ACC112 (cell line): ENCODE measurements at regions not wholly inside any gene's neighbourhood (a gene's known extent, or its start where the extent isn't known, plus 50 kb on each side); places are given as distances from the start of the nearest gene placed in this dataset.

Experiments used
- H2AFZ ChIP-seq: fragments of 200-600 bp; sonication (generic); one replicate; pipeline ENCODE4 v1.6.0; 2017; ENCODE audit warnings: antibody characterized with exemption, low read length; ENCODE audit not compliant: unreplicated experiment
- H3K27ac ChIP-seq: fragments of 200-600 bp; sonication (generic); 2 replicates; pipeline ENCODE4 v1.5.1; 2014; ENCODE audit warnings: low read depth, mild to moderate bottlenecking, antibody characterized with exemption, low read length, moderate library complexity
- H3K27me3 ChIP-seq: fragments of 200-600 bp; sonication (generic); 2 replicates; pipeline ENCODE4 v1.6.1; 2014; ENCODE audit warnings: mild to moderate bottlenecking, antibody characterized with exemption, low read length, moderate library complexity, mixed read lengths; ENCODE audit not compliant: insufficient read depth
- H3K36me3 ChIP-seq: fragments of 200-600 bp; sonication (generic); 2 replicates; pipeline ENCODE4 v1.6.1; 2016; ENCODE audit warnings: mild to moderate bottlenecking, antibody characterized with exemption, low read length, moderate library complexity, mixed read lengths; ENCODE audit not compliant: insufficient read depth
- H3K4me1 ChIP-seq: fragments of 200-600 bp; sonication (generic); one replicate; pipeline ENCODE4 v1.6.1; 2016; ENCODE audit warnings: low read length, mixed read lengths; ENCODE audit not compliant: insufficient read depth, unreplicated experiment, control insufficient read depth
- H3K4me3 ChIP-seq: fragments of 200-600 bp; sonication (generic); 2 replicates; pipeline ENCODE4 v1.5.1; 2014; ENCODE audit warnings: mild to moderate bottlenecking, low read depth, low read length
- H3K79me2 ChIP-seq: fragments of 200-600 bp; sonication (generic); one replicate; pipeline ENCODE4 v1.6.0; 2016; ENCODE audit warnings: low read length; ENCODE audit not compliant: control insufficient read depth, unreplicated experiment, insufficient read depth

DNA sequence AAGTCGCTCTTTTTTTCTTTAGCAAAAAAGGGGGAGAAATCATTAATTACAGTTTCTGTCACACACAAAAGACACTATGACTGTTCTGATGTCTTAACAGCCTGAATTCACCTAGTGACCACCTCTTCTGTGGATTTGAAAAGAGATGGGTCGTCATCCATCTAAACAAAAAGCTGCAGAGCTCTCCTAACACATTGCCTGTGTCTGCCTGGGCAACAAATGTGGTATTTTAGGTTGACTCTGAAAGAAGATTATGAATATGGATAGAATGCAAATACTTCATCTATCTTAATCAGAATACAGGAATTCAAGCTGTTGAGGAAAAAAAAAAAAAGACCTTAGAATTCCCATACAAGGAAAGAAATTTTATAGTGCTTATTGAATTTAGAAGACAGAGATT lies 304.4 kb upstream of the ADGRL2 start:
- no peak overlapping the region for H2AFZ ChIP-seq
- no peak overlapping the region for H3K27ac ChIP-seq
- H3K27me3 ChIP-seq, result no peaks in the 10 kb centered on the region
- H3K4me3 ChIP-seq, result no peak overlapping the region
- no peaks in the 10 kb centered on the region for H3K36me3 ChIP-seq
- no peaks in the 10 kb centered on the region for H3K79me2 ChIP-seq
- no peaks in the 10 kb centered on the region for H3K4me1 ChIP-seq

DNA sequence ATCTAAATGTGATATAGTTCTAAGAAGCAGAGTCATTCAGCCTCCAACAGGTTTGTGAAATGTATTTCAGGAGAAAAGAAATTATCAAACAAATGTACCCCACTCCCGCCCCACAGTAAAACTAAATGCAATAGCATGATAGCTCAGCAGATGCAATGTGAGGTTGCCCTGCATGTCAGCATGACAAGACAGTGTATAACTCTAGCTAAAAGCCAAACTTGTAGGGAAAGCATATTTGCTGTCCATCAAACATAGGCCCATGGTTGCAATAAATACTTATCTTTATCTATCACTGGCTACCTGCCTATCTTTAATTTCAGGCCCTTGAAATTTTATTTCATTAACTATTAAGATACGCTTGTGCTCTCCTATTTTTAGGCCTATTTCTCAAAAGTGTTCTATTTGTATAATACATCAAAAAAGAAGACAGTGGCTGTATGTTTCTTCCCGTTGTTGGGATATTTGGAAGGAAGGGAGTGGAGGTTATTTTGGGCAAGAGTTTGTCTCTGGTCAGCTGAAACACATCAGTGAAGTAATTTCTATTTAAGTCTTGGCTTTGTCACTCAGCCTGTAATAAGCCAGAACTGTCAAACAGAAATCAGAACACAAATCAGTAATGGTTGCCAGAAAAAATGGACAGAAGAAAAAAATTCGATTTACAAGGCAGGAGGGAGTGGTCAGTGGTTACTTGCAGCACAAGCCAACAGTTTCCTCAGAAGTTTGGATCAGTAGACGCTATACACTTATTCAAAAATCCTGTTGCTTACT lies 307.4 kb upstream of the ADGRL2 start:
- no peak overlapping the region for H3K4me3 ChIP-seq
- no peaks in the 10 kb centered on the region for H3K79me2 ChIP-seq
- H3K27me3 ChIP-seq, result no peaks in the 10 kb centered on the region
- no peak overlapping the region for H3K27ac ChIP-seq
- no peaks in the 10 kb centered on the region for H3K4me1 ChIP-seq
- no peak overlapping the region for H2AFZ ChIP-seq
- no peaks in the 10 kb centered on the region for H3K36me3 ChIP-seq

DNA sequence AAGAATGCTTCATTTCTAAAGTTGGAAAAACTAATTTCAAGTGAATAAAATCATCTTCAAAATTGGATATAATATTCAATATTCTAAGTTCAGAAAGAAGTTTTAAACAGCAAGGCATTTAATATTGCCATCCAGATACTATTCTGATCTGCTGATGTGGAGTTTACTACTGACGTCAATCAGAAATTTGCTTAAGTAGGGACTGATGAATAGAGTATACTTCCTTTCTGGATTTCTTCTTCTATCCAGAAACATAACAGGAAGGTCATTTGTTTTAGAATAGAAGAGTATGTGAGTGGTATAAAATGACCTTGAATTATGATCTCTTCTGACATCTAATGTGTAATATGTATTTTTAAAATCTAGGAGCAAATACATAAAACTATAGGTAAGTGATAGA lies 308.1 kb upstream of the ADGRL2 start:
- H3K79me2 ChIP-seq, result no peaks in the 10 kb centered on the region
- no peaks in the 10 kb centered on the region for H3K27me3 ChIP-seq
- H3K4me1 ChIP-seq, result no peaks in the 10 kb centered on the region
- no peaks in the 10 kb centered on the region for H3K36me3 ChIP-seq
- H3K4me3 ChIP-seq, result no peak overlapping the region
- H3K27ac ChIP-seq, result no peak overlapping the region
- H2AFZ ChIP-seq, result no peak overlapping the region

DNA sequence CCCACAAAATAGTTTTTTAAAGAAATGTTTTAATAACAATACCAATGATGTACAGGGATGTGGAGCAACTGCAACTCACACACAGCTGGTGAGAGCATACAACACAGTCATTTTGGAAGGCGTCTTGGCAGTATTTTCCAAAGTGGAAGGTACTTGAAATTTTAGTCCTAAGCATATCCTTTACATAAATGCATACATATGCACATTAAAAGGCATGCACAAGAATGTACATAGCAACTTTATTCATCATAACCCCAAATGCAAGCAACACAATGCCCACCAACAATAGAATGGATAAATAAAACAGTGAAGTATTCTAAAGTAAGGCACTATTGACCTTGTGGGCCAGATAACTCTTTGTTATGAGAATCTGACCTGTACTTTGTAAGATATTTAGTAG lies 310.1 kb upstream of the ADGRL2 start:
- H3K27me3 ChIP-seq, result no peaks in the 10 kb centered on the region
- no peak overlapping the region for H3K4me3 ChIP-seq
- H3K27ac ChIP-seq, result no peak overlapping the region
- H3K79me2 ChIP-seq, result no peaks in the 10 kb centered on the region
- no peaks in the 10 kb centered on the region for H3K36me3 ChIP-seq
- no peaks in the 10 kb centered on the region for H3K4me1 ChIP-seq
- H2AFZ ChIP-seq, result no peak overlapping the region

DNA sequence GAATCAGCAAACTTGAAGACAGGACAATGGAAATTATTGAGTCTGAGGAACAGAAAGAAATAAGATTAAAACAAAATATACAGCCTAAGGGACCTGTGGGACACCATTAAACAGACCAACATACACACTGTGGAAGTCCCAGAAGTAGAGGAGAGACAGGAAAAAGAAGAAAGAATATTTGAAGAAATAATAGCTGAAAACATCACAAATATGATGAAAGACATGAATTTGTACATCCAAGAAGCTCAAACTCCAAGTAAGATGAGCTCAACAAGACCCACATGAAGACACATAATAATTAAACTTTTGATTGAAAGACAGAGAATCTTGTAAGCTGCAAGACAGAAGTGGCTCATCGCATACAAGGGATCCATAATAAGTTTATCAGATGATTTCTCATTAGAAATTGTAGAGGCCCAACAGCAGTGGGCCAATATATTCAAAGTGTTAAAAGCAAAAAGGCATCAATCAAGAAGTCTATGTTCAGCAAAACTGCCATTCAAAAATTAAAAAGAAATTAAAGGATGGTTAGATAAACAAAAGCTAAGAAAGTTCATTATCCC lies 311.3 kb upstream of the ADGRL2 start:
- no peak overlapping the region for H2AFZ ChIP-seq
- no peak overlapping the region for H3K4me3 ChIP-seq
- no peaks in the 10 kb centered on the region for H3K36me3 ChIP-seq
- no peak overlapping the region for H3K27ac ChIP-seq
- no peaks in the 10 kb centered on the region for H3K4me1 ChIP-seq
- H3K27me3 ChIP-seq, result no peaks in the 10 kb centered on the region
- no peaks in the 10 kb centered on the region for H3K79me2 ChIP-seq

DNA sequence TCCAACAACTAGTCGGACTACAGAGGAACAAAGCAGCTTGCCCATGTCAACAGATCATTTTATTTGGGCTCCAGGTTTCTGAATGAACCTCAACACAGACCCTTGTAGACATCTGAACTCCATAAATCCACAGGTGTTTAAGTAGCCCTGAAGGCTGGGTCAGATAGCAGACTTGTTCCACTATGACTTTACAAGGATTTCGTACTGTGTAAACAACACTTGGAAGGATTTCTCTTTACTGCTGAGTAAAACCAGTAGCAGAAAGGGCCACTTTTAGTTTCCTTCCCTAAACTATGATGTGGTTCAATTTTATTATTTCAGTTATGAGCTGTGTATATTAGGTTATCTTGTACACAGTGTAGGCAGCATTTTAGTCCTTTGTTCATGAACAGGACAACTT lies 316.4 kb upstream of the ADGRL2 start:
- Histone ChIP-seq H3K27ac (no peak overlapping the region), H3K27me3 (no peaks in the 10 kb centered on the region), H3K4me3 (no peak overlapping the region), H3K36me3 (no peaks in the 10 kb centered on the region), H3K79me2 (no peaks in the 10 kb centered on the region), H2AFZ (no peak overlapping the region), H3K4me1 (no peaks in the 10 kb centered on the region)

DNA sequence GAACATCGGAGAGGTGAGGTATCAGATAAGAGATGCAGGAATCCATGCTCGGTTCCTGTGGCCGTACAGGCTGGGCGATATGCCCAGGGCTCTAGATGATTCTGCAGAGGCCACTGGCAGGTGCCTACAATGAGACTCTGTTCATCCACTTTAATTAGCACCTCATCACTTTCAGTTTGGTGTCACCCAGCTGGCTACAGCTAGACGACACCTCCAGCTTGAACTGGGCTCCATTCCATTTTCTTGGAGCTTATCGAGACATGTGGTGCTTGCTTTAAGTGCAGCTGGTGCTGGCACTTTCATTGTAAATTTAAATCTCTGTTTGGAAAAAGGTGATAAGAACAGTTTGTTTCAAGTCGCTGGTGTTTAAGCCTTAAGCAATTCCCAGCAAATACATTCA lies 322.5 kb upstream of the ADGRL2 start:
- Histone ChIP-seq H3K4me3 (peak overlapping the region; percentile 68), H3K36me3 (no peaks in the 10 kb centered on the region), H3K27ac (no peak overlapping the region), H3K79me2 (no peaks in the 10 kb centered on the region), H3K27me3 (no peaks in the 10 kb centered on the region), H3K4me1 (peaks cover 10% of the 10 kb centered on the region), H2AFZ (peak overlapping the region; percentile 74)

DNA sequence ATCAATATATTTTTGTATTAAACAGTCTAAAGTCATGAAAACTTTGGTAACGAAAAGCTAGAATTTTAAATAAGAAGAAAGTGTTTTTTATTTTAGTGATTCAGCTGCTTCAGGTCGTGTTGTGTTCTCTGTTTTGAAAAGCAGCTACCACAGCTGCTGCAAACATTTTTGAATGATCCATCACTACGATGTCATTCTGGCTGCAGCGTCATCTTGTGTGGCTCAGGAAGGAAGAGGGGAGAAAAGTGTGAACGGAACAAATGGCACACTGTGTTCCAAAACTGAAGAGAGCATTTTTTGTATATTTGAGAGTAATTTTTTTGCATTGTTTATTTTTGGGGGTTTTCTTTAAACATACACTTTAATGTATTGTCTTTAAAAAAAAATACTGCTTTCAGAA lies 323.0 kb upstream of the ADGRL2 start:
- no peaks in the 10 kb centered on the region for H3K79me2 ChIP-seq
- H3K27ac ChIP-seq, result no peak overlapping the region
- H2AFZ ChIP-seq, result peak overlapping the region; percentile 74
- H3K27me3 ChIP-seq, result no peaks in the 10 kb centered on the region
- H3K4me1 ChIP-seq, result peaks cover 10% of the 10 kb centered on the region
- peak overlapping the region; percentile 68 for H3K4me3 ChIP-seq
- H3K36me3 ChIP-seq, result no peaks in the 10 kb centered on the region

DNA sequence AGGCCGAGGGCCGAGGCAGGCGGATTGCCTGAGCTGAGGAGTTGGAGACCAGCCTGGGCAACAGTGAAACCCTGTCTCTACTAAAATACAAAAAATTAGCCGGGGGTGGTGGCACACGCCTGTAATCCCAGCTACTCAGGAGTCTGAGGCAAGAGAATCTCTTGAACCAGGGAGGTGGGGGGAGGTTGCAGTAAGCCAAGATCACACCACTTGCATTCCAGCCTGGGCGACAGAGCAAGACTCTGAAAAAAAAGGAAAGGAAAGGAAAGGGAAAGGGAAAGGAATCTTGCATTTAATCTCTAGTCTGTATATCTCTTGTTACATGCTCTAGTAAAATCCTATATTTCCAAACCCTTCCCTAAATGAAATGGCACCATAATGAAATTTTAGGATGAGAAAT lies 328.3 kb upstream of the ADGRL2 start:
- no peak overlapping the region for H3K27ac ChIP-seq
- H3K27me3 ChIP-seq, result no peaks in the 10 kb centered on the region
- H3K79me2 ChIP-seq, result no peaks in the 10 kb centered on the region
- H2AFZ ChIP-seq, result no peak overlapping the region
- H3K4me3 ChIP-seq, result no peak overlapping the region
- no peaks in the 10 kb centered on the region for H3K36me3 ChIP-seq
- H3K4me1 ChIP-seq, result no peaks in the 10 kb centered on the region

DNA sequence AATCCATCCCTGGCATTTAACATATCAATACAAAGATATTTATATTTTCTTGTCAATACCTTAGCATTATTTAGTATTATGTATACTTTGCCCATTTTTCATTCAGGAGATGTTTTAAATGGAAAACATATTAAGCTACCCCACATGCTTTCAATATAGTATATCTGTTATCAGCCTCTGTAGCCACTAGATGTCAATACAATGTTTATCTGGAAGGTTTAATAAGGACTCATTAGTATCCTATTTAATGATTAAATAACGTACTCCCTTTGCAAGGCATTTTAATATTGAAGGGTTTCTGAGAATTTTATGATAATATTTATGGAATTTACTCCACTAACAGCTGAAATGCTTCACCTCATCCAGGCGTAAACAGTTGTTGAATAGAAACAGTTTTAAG lies 329.5 kb upstream of the ADGRL2 start:
- Histone ChIP-seq H3K4me3 (no peak overlapping the region), H3K36me3 (no peaks in the 10 kb centered on the region), H3K79me2 (no peaks in the 10 kb centered on the region), H3K4me1 (no peaks in the 10 kb centered on the region), H3K27me3 (no peaks in the 10 kb centered on the region), H3K27ac (no peak overlapping the region), H2AFZ (no peak overlapping the region)

DNA sequence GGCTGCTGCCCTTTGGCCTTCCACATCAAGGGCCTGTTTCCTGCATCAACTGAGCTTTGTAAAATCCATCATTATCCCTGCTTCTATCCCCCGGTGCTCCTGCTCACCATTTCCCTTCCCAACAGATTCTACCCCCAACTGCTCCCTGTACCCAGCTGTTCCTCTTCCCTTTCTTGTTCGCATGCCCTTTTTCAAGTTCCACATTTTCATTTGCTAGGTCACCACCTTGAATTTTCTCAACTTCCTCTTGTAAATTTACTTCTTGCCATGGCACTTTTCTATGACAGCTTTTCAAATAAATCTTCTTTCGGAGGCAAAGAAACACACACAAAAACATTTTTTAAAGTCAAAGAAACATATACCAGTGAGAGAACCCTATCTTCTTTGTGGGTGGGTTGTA lies 330.5 kb upstream of the ADGRL2 start:
- Histone ChIP-seq H3K79me2 (no peaks in the 10 kb centered on the region), H3K4me1 (no peaks in the 10 kb centered on the region), H3K36me3 (no peaks in the 10 kb centered on the region), H3K4me3 (no peak overlapping the region), H3K27me3 (no peaks in the 10 kb centered on the region), H3K27ac (no peak overlapping the region), H2AFZ (no peak overlapping the region)
